DMS79 treated with DMSO at 0.1 percent for 48 hours (cell line): ENCODE measurements at regions not wholly inside any gene's neighbourhood (a gene's known extent, or its start where the extent isn't known, plus 50 kb on each side); places are given as distances from the start of the nearest gene placed in this dataset.
"Not testable (repeated sequence)": the region's sequence is repeated elsewhere in the genome, so short reads cannot be mapped to it uniquely, and the experiment has no call there.

Experiments
- DNase-seq: peaks from one replicate; lab custom pipeline; 2025; lab: John Stamatoyannopoulos, UW

- DNase-seq = no peak
These were observed 69.5 kb downstream of the TPRA1 start for GRCh38 chr3:127520993-127521392.

DNA sequence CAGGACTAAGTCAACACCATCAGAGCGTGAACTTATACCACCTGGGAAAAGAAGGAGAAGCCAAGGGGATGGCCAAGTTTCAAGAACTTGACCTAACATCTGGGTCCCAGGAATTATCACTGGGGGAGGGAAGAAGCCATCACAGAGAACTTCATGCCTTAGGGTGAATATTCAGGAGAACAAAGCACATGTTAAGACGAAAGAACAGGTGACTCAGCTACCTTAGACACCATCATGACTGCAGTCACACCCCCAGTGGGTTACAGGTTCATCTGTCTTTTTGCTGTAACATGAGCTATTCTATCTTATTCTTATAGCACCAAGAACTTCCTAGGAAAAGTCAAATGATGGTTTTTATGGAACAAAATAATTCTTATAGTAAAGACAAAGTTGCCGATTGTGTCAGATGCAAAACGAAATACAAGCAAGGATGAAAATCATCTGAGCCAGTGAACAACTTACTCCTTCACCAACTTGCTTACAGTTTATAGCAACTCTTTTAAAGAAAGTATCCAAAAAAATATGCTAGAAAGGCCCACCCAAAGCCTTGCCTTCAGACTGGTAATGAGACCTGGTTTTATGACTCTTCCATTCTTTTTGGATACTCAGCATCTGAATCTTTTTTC is 72.0 kb downstream of the TPRA1 start:
- no peak for DNase-seq

DNA sequence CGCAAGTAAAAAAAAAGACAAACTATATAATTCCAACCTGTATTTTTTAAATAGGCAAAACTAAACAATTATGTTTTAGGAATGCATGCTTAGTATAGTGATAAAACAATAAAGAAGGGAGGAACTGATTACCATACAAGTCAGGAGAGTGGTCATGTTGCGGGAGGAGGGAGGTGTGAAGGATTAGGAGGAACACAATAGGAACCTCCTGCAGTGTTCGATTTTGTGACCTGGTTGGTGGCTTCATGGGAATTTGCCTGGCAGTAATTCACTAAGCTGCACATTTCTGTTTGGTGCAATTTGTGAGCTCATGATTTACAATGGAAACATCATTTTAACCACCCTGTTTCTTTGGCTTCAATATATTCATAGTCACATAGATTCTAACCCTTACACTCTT is 78.3 kb downstream of the TPRA1 start:
- DNase-seq = no peak

- DNase-seq = no peak
These were observed 89.4 kb downstream of the TPRA1 start for GRCh38 chr3:127501177-127501576.

GRCh38 chr3:127497676-127498075 is 92.9 kb downstream of the TPRA1 start:
- DNase-seq = no peak

- no peak for DNase-seq
These were observed 93.4 kb downstream of the TPRA1 start for GRCh38 chr3:127497166-127497565.

DNA sequence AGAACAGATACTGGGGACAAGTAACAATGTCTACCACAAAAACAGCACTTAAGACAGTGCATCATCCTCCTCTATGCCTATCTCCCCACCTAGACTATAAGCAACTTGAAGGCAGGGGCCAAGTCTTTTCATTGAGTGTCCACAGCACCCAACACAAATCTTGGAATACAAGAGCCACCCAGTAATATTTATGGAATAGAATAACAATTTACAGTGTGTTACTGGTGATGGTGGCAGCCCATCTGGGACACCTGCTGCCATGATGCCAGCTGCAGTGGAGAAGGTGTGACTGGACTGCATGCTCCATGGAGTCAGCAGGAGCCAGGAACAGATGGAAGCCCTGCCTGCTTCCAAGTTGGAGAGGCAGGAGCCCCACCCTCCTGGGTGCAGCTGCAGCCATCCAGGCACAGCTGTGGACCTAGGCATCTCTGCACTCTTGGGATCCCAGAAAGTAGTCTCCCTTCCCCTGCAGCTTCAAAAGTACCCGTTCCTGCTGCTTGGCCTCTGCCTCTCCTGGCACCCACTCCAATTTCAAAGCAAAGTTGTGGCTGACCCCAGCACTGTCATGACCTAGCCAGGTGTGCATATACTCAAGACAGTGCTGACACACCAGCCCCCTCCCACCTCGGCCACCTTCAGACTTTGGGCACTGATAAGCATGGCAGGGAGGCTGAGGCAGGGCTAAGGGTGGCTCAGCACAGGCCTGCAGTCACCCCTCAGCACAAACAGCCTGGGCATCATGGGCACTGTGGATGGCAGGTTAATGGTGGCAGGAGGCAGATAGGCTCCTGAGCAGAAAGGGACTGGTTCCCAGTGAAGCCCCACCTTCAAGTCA is 94.5 kb downstream of the TPRA1 start:
- DNase-seq = no peak

DNA sequence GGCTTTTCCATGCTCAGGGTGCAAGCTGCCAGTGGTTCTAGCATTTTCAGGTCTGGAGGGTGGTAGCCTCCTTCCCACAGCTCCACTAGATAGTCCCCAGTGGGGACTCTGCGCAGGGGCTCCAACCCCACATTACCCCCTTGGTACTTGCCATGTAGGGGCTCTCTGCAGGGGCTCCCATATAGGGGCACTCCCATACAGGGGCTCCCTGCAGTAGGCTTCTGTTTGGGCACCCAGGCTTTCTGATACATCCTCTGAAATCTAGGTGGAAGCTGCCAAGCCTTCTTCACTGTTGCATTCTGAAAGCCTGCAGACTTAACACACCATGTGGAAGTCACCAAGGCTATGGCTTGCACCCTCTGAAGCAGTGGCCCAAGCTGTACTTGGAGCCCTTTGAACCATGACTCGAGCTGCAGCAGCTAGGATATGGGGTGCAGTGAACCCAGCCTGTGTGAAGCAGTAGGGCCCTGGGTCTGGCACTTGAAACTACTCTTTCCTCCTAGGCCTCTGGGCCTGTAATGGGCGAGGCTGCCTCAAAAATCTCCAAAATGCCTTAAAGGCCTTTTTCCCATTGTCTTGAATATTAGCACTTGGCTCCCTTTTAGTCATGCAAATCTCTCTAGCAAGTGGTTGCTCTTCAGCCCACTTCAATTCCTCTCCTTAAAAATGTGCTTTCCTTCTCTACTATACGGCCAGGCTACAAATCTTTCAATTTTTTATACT is 96.4 kb downstream of the TPRA1 start:
- no peak for DNase-seq

- no peak for DNase-seq
These were observed 98.1 kb downstream of the TPRA1 start for GRCh38 chr3:127492426-127492825.

DNA sequence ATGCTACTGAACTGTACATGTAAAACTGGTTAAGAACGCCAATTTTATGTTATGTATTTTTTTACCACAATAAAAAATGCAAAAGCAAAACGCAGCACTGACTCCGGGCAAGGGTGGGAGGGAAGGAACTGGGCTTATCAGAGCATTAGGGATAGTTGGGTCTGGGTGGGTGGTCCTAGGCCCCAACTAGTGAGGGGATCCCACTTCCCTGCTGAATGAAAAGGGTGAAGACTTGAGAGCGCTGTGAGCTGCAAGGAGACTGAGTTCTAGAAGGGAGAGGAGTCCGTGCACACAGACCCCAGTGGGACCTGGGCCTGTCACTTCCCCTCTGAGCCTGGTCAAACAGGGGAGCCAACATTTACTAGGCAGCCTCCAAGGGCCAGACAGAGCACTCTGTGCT is 98.6 kb downstream of the TPRA1 start:
- no peak for DNase-seq

- no peak for DNase-seq
These were observed 99.2 kb downstream of the TPRA1 start for GRCh38 chr3:127491323-127491722.

DNA sequence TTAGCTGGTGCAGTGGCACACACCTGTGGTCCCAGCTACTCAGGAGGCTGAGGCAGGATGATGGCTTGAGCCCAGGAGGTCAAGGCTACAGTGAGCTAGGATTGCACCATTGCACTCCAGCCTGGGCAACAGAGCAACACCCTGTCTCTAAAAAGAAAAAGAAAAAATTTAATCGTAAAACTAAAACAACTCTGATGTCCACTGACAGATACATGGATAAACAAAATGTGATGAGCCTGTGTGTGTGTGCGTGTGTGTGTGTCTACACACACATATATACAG is 99.6 kb downstream of the TPRA1 start:
- not testable (repeated sequence) for DNase-seq

DNA sequence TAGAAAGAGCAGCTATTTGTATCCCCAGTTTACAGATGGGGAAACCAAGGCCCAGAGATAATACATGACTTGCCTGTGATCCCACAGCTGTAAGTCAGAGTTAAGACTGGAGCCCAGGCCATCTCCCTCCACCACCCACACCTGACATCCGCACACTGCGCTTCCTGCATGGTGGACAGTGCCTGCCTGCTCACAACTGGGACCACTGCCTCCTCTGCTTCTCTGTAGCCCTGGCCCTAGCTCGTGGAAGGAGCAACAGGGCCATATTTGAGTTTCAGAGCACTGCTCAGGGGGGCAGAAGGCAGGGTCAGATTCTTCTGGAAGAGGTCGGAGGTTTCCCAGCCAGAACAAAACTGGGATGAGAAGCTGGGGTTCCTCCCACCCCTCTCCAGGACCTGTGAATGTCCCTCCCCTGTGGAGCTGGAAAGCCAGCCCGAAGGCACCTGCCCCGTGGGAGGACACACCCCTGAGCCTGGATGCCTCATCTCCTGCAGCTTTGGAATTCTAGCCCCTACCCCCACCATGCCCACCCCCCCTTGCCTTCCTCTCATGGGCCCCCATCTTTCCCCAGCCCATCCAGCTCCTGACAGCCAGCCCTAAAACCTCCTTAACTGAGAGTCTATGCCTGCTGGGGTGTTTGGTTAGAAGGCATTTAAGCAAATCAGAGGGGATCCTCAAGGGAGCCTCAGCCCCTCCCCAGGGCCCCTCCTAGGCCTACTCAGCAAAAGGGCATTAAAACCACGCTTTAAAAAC is 100.1 kb downstream of the TPRA1 start:
- DNase-seq = no peak

DNA sequence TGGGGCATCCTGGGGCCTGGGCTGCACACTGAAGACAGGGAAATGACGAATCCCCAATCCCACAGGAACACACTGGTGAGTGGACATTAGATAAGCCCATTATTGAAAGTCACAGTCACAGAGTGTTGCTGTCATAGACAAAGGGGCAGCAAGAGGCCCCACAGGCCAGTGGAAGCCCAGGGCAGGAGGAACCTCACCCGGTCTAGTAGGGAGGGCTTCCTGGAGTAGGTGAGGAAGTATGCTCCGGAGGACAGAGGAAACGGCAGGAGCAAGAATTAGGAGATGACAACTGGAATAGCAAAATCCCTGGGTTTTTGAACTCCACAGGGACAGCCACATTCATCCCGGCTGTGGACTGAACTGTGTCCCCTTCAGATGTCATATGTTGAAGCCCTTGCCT is 101.2 kb downstream of the TPRA1 start:
- no peak for DNase-seq

DNA sequence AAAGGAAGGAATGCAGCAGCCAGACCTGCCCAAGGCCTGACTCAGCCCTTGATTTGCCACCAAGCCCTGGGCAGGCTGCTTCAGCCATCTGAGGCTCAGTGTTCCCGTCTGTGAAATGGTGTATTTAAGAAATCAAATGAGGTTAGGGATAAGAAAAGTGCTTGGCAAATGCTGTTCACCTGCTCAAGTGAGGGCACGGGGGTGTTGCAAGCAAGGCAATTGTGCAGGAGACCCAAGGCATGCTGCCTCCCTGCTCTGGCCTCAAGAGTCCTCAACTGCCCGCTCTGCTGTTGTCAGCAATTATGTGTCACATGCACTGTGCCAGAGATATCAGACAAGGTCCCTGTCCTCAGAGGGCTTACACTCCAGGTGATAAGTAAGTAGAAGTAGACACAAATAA is 101.8 kb downstream of the TPRA1 start:
- DNase-seq = no peak

DNA sequence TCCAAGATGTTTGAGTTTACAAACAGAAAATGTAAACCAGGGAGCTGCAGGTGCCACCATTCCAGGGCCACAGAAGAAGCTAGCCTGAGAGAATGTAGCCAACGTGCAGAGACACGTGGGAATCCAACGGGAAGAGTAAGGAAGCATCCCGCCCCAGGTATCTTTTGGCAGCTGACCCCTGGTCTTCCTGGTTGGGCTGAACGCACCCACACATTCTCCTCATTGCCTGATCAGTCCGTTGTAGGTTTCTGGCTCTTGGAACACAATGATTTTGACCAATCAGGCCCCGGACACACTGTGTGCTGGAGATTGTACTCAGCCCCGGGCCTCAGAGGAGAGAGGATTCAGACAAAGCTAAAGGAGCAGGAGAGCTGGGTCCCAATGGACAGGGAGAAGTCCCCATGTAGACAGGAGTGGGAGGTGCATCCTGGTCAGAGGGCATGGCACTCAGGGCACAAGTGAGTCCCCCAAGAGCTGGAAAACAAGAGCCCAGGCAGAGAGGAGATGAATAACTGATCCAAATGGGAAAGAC is 102.3 kb downstream of the TPRA1 start:
- DNase-seq = no peak

DNA sequence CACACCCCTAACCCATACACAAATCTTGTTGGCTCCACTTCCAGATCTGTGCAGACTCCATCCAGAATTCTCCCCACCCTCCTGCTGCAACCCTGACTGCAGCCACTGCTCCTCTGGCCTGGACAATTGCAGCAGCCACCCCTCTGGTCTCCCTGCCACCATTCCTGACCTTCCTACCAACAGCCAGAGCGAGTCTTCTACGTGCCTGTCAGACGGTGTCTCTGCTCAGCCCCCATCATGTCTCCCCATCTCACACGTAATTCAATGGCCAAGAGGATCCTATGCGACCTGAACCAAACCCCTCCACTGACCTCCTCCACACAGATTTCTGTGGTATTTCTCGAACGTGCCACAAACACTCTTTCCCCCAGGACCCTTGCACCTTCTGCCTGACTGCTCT is 103.3 kb downstream of the TPRA1 start:
- no peak for DNase-seq

- DNase-seq = no peak
These were observed 104.1 kb downstream of the TPRA1 start for GRCh38 chr3:127486321-127486944.

GRCh38 chr3:127485396-127486170 is 105.0 kb downstream of the TPRA1 start:
- DNase-seq = peak; percentile 14

GRCh38 chr3:127484601-127485388 is 105.7 kb downstream of the TPRA1 start:
- no peak for DNase-seq
